Superior temporal gyrus (tissue), 1 donor: ENCODE measurements at regions not wholly inside any gene's neighbourhood (a gene's known extent, or its start where the extent isn't known, plus 50 kb on each side); places are given as distances from the start of the nearest gene placed in this dataset.

ENCODE experiments used
- DNase-seq: peaks from one replicate; pipeline ENCODE4 v3.0.0-alpha.2; 2016; ENCODE audit errors: extremely low spot score

DNA sequence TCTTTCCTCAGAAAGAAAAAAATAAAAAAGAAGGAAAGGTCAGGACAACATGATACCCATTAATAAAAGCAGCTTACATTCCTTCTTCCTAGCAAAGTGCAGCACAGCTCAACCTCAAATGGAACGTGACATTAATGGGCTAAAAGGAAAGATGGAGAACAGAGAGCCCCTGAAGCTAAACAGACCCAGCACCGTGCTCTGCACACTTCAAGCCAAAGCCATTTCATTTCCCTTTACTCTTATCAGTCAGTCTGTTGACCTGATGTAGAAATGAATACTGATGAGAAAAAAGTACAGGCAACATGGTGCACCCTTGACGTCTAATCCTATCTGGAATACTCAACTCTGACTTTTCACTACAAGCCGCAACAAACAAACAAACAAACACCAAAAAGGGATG lies 57.7 kb upstream of the EDNRA start:
- DNase-seq: no peak

DNA sequence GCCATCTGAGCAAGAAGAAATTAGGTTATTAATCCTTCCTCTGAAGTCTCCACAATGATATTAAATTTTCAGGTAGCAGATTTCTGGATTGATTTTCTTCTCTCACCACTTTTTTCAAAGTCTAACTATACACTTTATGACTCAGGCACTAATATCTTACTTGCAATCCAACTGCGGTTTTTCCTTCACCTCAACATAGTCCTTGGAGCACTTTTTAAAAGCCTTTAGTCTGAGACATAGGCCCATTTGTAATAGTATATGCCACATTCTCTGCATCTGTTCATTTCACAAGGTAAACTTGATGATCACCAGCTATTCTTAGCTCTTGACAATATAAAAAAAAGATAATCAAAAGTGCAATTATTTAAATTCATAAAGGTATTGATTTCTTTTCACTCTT lies 55.9 kb upstream of the EDNRA start:
- DNase-seq: no peak

DNA sequence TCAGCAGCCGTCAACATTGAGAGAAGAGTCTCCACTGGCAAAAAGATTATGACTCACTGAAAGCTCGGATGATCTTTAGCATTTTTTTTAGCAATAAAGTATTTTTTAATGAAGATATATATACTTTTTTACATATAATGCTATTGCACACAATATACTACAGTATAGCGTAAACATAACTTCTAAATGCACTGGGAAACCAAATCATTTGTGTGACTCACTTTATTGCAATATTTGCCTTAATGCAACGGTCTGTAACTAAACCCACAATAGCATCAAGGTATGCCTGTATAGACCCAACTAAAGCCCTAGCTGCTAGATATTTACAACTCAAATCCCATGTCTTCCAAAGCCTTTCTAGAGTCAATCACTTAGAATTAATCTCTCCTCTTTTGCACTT lies 52.3 kb upstream of the EDNRA start:
- DNase-seq: no peak

DNA sequence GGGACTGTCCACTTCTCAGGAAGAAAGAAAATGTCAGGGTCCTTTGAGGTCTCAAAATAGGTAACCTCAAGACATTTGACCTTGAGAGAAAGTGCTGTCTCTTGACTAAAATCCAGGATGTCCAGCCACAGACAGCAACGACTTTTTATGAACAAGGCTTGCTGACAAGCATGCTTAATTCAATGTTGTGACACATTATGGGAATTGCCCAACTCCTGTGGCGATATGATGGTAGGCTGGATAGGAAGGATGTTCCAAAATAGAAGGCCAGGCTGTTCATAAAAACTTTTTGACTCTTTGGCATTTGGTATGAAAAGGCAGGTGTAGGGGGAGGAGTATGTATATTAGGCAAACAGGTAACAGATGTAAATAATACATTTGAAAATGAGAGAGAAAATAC lies 50.8 kb upstream of the EDNRA start:
- DNase-seq: no peak
